ENCODE measurements at regions not wholly inside any gene's neighbourhood (a gene's known extent, or its start where the extent isn't known, plus 50 kb on each side); places are given as distances from the start of the nearest gene placed in this dataset.

DNA sequence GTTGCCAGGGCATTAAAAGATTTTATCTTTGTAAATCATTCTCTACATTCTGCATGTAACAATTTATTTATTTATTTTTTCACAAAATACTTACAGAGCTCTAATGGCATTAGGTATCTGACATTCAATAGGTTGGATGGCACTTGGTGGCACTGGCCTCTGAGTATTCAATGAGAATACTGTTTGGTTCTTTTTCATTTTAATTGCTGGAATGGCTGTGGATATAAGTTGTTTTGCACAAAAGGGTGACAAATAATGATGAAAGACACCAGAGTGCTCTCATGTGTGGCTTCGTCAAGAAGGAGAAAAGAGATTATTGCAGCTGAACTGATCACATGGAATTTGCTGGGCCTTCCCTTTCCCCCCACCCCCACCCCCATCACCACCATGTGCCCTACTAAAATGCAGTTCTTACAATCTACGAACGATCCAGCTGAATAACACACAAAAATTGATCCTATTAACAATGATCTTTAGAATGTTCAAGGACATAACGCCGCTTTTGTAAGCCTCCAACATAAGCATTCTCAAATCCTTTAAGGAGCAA is 195.2 kb upstream of the POU3F2 start:
- peak; percentile 66 for DNase-seq (ENCODE audit: low spot score)
- peaks cover 93% of the 10 kb centered on the region for H3K4me1 Mint-ChIP-seq
- H3K4me3 Mint-ChIP-seq = no peak overlapping the region
- Histone ChIP-seq H4K20me1 (ENCODE audit: low read depth) (no peaks in the 10 kb centered on the region), H3K4me2 (peak overlapping the region; percentile 62), H2AFZ (replicated peaks) (peak overlapping the region; percentile 60), H3K4me3 (no peak overlapping the region), H3K9ac (no peak overlapping the region), H3K9me3 (ENCODE audit: low read depth) (no peaks in the 10 kb centered on the region), H3K4me1 (peaks cover 100% of the 10 kb centered on the region), H3K27me3 (no peaks in the 10 kb centered on the region), H3F3A (ENCODE audit: low read depth) (peaks cover 67% of the 10 kb centered on the region), H3K27ac (peak overlapping the region; percentile 85), H3K36me3 (no peaks in the 10 kb centered on the region), H3K79me2 (ENCODE audit: low read depth) (no peaks in the 10 kb centered on the region)
- no peaks in the 10 kb centered on the region for H3K36me3 Mint-ChIP-seq
- TF ChIP-seq EZH2 (IDR thresholded peaks at IDR 0.05) = no peak
- TF ChIP-seq CTCF (IDR thresholded peaks at IDR 0.05) = no peak
- TF ChIP-seq EZH2phosphoT487 (IDR thresholded peaks at IDR 0.05) = no peak
- H3K27me3 Mint-ChIP-seq (ENCODE audit: insufficient read depth, low read depth) = no peaks in the 10 kb centered on the region
- no peaks in the 10 kb centered on the region for H3K9me3 Mint-ChIP-seq
- peak overlapping the region; percentile 100 for H3K27ac Mint-ChIP-seq

- Mint-ChIP-seq H3K9me3 (no peaks in the 10 kb centered on the region), H3K27ac (peak overlapping the region; percentile 100), H3K36me3 (no peaks in the 10 kb centered on the region), H3K4me3 (peak overlapping the region; percentile 25), H3K27me3 (ENCODE audit: insufficient read depth, low read depth) (no peaks in the 10 kb centered on the region), H3K4me1 (peaks cover 95% of the 10 kb centered on the region)
- DNase-seq (ENCODE audit: low spot score) = no peak
- Histone ChIP-seq H3K4me3 (no peak overlapping the region), H3K27me3 (no peaks in the 10 kb centered on the region), H3K79me2 (ENCODE audit: low read depth) (no peaks in the 10 kb centered on the region), H2AFZ (replicated peaks) (peak overlapping the region; percentile 78), H3K4me1 (peaks cover 100% of the 10 kb centered on the region), H3K36me3 (no peaks in the 10 kb centered on the region), H3F3A (ENCODE audit: low read depth) (peaks cover 72% of the 10 kb centered on the region), H3K9me3 (ENCODE audit: low read depth) (no peaks in the 10 kb centered on the region), H4K20me1 (ENCODE audit: low read depth) (no peaks in the 10 kb centered on the region), H3K4me2 (peak overlapping the region; percentile 62), H3K27ac (peak overlapping the region; percentile 85), H3K9ac (no peak overlapping the region)
- TF ChIP-seq EZH2 (IDR thresholded peaks at IDR 0.05) = no peak
- no peak for TF ChIP-seq CTCF (IDR thresholded peaks at IDR 0.05)
- TF ChIP-seq EZH2phosphoT487 (IDR thresholded peaks at IDR 0.05) = no peak
Observed at GRCh38 chr6:98640366-98640765, 194.0 kb upstream of the POU3F2 start.

DNA sequence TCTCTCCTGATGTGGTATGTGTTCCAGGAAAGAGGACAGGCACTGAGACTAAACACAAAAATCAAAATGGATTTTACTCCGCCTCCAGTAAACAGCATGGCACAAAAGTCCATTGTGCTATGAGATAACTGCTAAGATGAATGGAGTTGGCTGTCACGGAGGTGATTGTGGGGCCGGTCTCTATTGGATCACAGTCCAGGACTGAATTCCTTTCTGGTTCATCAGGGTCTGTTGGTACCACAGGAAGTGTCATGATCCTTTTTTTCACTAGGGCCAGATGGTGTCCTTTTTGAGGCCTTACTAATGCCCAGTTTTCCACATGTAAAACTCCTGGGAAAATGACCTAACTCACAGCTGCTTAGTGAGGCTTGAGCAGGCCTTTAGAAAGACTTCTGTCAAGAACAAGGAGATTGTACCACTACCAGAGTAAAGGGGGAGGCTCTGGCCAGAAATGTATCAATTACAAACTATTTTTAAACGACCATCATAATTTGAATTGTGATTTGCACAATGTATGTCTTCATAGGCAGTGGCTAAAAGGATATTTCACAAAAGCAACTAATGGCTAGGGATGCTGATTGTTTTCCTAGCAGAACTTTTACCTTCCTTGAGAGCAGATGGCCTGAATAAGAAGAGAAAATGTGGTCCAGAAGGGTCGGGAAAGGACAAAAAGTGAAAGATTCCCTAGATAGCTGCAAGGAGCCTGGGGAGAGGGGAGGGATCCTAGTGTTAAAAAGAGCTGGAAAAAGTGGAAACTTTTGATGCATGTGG is 192.2 kb upstream of the POU3F2 start:
- no peaks in the 10 kb centered on the region for H3K79me2 ChIP-seq (ENCODE audit: low read depth)
- peak; percentile 75 for DNase-seq (ENCODE audit: low spot score)
- peak overlapping the region; percentile 10 for H3K4me3 ChIP-seq
- Mint-ChIP-seq H3K27me3 (ENCODE audit: insufficient read depth, low read depth) (no peaks in the 10 kb centered on the region), H3K36me3 (no peaks in the 10 kb centered on the region), H3K27ac (peak overlapping the region; percentile 100), H3K4me3 (peak overlapping the region; percentile 72), H3K4me1 (peaks cover 86% of the 10 kb centered on the region), H3K9me3 (no peaks in the 10 kb centered on the region)
- peaks cover 86% of the 10 kb centered on the region for H3K4me1 ChIP-seq
- H3K4me2 ChIP-seq = peak overlapping the region; percentile 56
- H4K20me1 ChIP-seq (ENCODE audit: low read depth) = no peaks in the 10 kb centered on the region
- H3F3A ChIP-seq (ENCODE audit: low read depth) = peaks cover 65% of the 10 kb centered on the region
- H3K27ac ChIP-seq = peak overlapping the region; percentile 97
- no peaks in the 10 kb centered on the region for H3K36me3 ChIP-seq
- no peaks in the 10 kb centered on the region for H3K27me3 ChIP-seq
- H3K9ac ChIP-seq = no peak overlapping the region
- no peak overlapping the region for H2AFZ ChIP-seq (replicated peaks)
- TF ChIP-seq CTCF (IDR thresholded peaks at IDR 0.05) (no peak), EZH2 (IDR thresholded peaks at IDR 0.05) (no peak), EZH2phosphoT487 (IDR thresholded peaks at IDR 0.05) (no peak)
- no peaks in the 10 kb centered on the region for H3K9me3 ChIP-seq (ENCODE audit: low read depth)

Measured in neural progenitor cell (in vitro differentiated cells).